Kidney (tissue), 13 donors: ENCODE measurements at regions not wholly inside any gene's neighbourhood (a gene's known extent, or its start where the extent isn't known, plus 50 kb on each side); places are given as distances from the start of the nearest gene placed in this dataset.

Source experiments
- DNase-seq, 5 donors: peaks; one replicate each; pipeline ENCODE4 v3.0.0-alpha.2; 2013 to 2020
- FAIRE-seq: peaks from 2 replicates; lab custom pipeline; 2012; peaks lifted over from hg19 to GRCh38; lab: Jason Lieb, UNC
- H3K27ac ChIP-seq, 2 donors: one replicate each; pipeline ENCODE4 v1.7.0; 2013; ENCODE audit warnings: low read depth in 2 of 2, low read length in 2 of 2, inconsistent platforms in 1 of 2
- H3K27me3 ChIP-seq: one replicate; pipeline ENCODE4 v1.7.1; 2013; ENCODE audit warnings: low read length, inconsistent platforms; ENCODE audit not compliant: control insufficient read depth, insufficient read depth
- H3K36me3 ChIP-seq, 3 donors: one replicate each; pipeline versions ENCODE4 v1.7.0 to v1.7.1; 2013; ENCODE audit warnings: low read length in 3 of 3, control low read depth in 1 of 3, inconsistent platforms in 1 of 3; ENCODE audit not compliant: insufficient read depth in 3 of 3, control insufficient read depth in 2 of 3
- H3K4me1 ChIP-seq, 3 donors: one replicate each; pipeline versions ENCODE4 v1.7.0 to v1.7.1; 2013; ENCODE audit warnings: low read length in 3 of 3, inconsistent platforms in 1 of 3, low read depth in 1 of 3; ENCODE audit not compliant: control insufficient read depth in 2 of 3, insufficient read depth in 2 of 3
- H3K4me3 ChIP-seq, 3 donors: one replicate each; pipeline versions ENCODE4 v1.7.0 to v1.8.1; 2013; ENCODE audit warnings: low read length in 3 of 3, control low read depth in 1 of 3, inconsistent platforms in 1 of 3
- H3K9ac ChIP-seq, 3 donors: one replicate each; pipeline versions ENCODE4 v1.7.0 to v1.7.1; 2013; ENCODE audit warnings: low read length in 3 of 3, control low read depth in 1 of 3, inconsistent platforms in 1 of 3
- H3K9me3 ChIP-seq, 3 donors: one replicate each; pipeline versions ENCODE4 v1.7.0 to v1.7.1; 2013; ENCODE audit warnings: low read length in 3 of 3, control low read depth in 1 of 3, inconsistent platforms in 1 of 3; ENCODE audit not compliant: control insufficient read depth in 2 of 3, insufficient read depth in 1 of 3
- intact Hi-C: fragments of 100-400 bp; cut with DNase I; formaldehyde crosslinking; loops from one replicate; pipeline ENCODE4 v1.11.1; 2022
- TF ChIP-seq, protein P1 (sequence below): IDR thresholded peaks from 3 replicates; pipeline ENCODE4 v1.5.1; 2012; ENCODE audit warnings: mild to moderate bottlenecking, moderate library complexity, borderline replicate concordance; ENCODE audit not compliant: insufficient read depth; ENCODE audit errors: extremely low read depth
- donor health status: control.
- donor health status: control.
- donor health status: control.
- donor health status: control.
- donor health status: control.
- donor health status: DM: yes; HTN: yes; CAD: no.
- donor health status: Normal renal cell carcinoma (clear cell type).

DNA sequence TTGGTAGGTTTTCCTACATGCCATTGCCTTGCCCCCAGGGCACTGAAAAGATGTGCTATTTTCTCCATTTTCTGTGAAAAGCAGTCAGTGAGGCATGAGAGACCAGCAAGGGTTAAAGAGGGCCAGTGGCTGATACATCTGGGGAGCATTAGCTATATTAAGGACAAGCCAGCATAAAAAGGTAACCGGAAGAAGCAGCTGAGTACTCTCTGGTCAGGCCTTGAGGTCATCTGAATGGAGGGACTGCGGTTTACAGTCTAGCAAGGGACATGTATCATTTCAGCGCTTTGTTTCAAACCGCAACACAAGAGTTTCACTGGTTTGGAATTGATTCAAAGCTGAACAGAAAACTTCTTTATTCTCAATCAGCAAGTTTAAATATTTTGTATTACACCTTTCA is 120.4 kb downstream of the EPDR1 start:
- H3K27ac ChIP-seq, result no peak overlapping the region
- FAIRE-seq, result no peak

DNA sequence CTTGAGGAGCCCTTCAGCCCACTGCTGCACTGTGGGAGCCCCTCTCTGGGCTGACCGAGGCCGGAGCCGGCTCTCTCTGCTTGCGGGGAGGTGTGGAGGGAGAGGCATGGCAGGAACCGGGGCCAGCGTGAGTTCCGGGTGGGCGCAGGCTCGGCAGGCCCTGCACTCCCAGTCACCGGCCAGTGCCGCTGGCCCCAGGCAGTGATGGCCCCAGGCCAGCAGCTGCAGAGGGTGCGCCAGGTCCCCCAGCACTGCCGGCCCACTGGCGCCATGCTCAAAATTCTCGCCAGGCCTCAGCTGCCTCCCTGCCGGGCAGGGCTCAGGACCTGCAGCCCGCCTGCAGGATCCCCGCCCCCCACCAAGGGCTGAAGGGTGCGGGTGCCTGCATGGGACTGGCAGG is 128.4 kb upstream of the STARD3NL start:
- Histone ChIP-seq H3K27ac (no peak overlapping the region), H3K4me1 (no peaks in the 10 kb centered on the region), H3K27me3 (no peaks in the 10 kb centered on the region), H3K9me3 (no peaks in the 10 kb centered on the region), H3K4me3 (no peak overlapping the region), H3K9ac (no peak overlapping the region), H3K36me3 (no peaks in the 10 kb centered on the region)
- FAIRE-seq, result no peak
- DNase-seq, result peak in 1 of 5 donors; percentile 58
- TF ChIP-seq, protein P1, sequence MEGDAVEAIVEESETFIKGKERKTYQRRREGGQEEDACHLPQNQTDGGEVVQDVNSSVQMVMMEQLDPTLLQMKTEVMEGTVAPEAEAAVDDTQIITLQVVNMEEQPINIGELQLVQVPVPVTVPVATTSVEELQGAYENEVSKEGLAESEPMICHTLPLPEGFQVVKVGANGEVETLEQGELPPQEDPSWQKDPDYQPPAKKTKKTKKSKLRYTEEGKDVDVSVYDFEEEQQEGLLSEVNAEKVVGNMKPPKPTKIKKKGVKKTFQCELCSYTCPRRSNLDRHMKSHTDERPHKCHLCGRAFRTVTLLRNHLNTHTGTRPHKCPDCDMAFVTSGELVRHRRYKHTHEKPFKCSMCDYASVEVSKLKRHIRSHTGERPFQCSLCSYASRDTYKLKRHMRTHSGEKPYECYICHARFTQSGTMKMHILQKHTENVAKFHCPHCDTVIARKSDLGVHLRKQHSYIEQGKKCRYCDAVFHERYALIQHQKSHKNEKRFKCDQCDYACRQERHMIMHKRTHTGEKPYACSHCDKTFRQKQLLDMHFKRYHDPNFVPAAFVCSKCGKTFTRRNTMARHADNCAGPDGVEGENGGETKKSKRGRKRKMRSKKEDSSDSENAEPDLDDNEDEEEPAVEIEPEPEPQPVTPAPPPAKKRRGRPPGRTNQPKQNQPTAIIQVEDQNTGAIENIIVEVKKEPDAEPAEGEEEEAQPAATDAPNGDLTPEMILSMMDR, result no peak
- intact Hi-C loops, result no loop called here

More for the DNA sequence above, 120.4 kb downstream of the EPDR1 start:
- H3K27me3 ChIP-seq, result no peaks in the 10 kb centered on the region
- H3K36me3 ChIP-seq, result no peaks in the 10 kb centered on the region
- DNase-seq, result no peak
- H3K9ac ChIP-seq, result no peak overlapping the region
- H3K9me3 ChIP-seq, result no peaks in the 10 kb centered on the region
- TF ChIP-seq, protein P1, result no peak
- no peak overlapping the region for H3K4me3 ChIP-seq
- no peaks in the 10 kb centered on the region for H3K4me1 ChIP-seq
- intact Hi-C loops, result no loop called here

DNA sequence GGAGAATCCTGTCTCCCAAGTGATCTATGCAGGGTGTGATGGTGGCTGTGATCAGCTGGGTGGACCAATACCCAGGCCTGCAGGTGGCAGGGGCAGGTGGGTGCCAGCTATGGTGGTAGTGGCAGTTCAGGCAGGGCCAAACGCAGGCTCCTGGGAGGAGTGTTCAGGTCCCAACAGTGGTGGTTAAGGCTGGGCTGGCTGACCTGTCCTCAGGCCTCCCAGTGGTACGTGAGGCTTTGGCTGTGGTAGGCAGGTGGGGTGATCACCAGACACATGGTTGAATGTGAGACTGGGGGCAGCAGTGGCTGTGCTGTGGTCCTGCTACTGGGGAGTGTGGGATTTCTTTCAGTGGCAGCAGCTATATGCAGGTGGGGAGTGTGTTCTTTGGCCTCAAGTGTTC is 126.7 kb upstream of the STARD3NL start:
- peak in 1 of 5 donors; percentile 55 for DNase-seq
- no peaks in the 10 kb centered on the region for H3K4me1 ChIP-seq
- no peak overlapping the region for H3K9ac ChIP-seq
- no peak for FAIRE-seq
- no peak overlapping the region for H3K27ac ChIP-seq
- H3K36me3 ChIP-seq, result no peaks in the 10 kb centered on the region
- TF ChIP-seq, protein P1, result no peak
- intact Hi-C loops, result no loop called here
- no peaks in the 10 kb centered on the region for H3K27me3 ChIP-seq
- no peaks in the 10 kb centered on the region for H3K9me3 ChIP-seq
- H3K4me3 ChIP-seq, result no peak overlapping the region

DNA sequence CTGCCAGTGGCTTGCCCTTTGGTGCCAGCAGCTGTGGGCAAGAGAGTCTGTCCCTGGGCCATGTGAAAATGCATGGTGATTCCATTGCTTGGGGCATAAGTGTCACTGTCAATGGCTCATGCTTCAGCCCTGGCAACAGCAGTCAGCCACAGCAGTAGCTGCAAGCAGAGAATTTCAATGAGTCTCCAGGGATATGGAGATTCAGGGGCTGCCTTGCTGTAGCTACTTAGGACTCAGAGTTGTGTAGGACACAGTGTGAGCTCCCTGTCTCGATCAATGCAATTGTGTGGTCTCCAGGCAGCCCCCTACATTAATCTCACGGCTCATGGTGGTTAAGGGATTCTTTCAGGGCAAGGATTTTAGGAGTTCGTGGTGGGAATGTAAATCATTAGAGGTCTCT is 126.3 kb upstream of the STARD3NL start:
- H3K27me3 ChIP-seq, result no peaks in the 10 kb centered on the region
- H3K27ac ChIP-seq, result no peak overlapping the region
- no peak for DNase-seq
- no peak overlapping the region for H3K9ac ChIP-seq
- no peaks in the 10 kb centered on the region for H3K9me3 ChIP-seq
- FAIRE-seq, result no peak
- H3K36me3 ChIP-seq, result no peaks in the 10 kb centered on the region
- no peaks in the 10 kb centered on the region for H3K4me1 ChIP-seq
- TF ChIP-seq, protein P1, result no peak
- intact Hi-C loops, result no loop called here
- no peak overlapping the region for H3K4me3 ChIP-seq
